BLaER1 (cell line): ENCODE measurements at regions not wholly inside any gene's neighbourhood (a gene's known extent, or its start where the extent isn't known, plus 50 kb on each side); places are given as distances from the start of the nearest gene placed in this dataset.

Experiments
- H3K27ac ChIP-seq: shearing (Covaris generic); formaldehyde crosslinking; 2 replicates; pipeline ENCODE4 v1.8.1; 2022
- H3K27me3 ChIP-seq: shearing (Covaris generic); formaldehyde crosslinking; 2 replicates; pipeline ENCODE4 v1.8.1; 2022
- H3K36me3 ChIP-seq: shearing (Covaris generic); formaldehyde crosslinking; 2 replicates; pipeline ENCODE4 v1.8.1; 2022
- H3K4me1 ChIP-seq: shearing (Covaris generic); formaldehyde crosslinking; 2 replicates; pipeline ENCODE4 v1.8.1; 2022
- H3K4me2 ChIP-seq: shearing (Covaris generic); formaldehyde crosslinking; 2 replicates; pipeline ENCODE4 v1.8.1; 2022
- H3K4me3 ChIP-seq: shearing (Covaris generic); formaldehyde crosslinking; 2 replicates; pipeline ENCODE4 v1.8.1; 2022
- H3K9ac ChIP-seq: shearing (Covaris generic); formaldehyde crosslinking; 2 replicates; pipeline ENCODE4 v1.8.1; 2022
- H3K9me3 ChIP-seq: shearing (Covaris generic); formaldehyde crosslinking; 2 replicates; pipeline ENCODE4 v1.8.1; 2022
- H4K20me1 ChIP-seq: shearing (Covaris generic); formaldehyde crosslinking; 2 replicates; pipeline ENCODE4 v1.8.1; 2022
- Cebpa-rat ChIP-seq: shearing (Covaris generic); IDR thresholded peaks from 2 replicates; pipeline ENCODE4 v1.8.1; 2022

DNA sequence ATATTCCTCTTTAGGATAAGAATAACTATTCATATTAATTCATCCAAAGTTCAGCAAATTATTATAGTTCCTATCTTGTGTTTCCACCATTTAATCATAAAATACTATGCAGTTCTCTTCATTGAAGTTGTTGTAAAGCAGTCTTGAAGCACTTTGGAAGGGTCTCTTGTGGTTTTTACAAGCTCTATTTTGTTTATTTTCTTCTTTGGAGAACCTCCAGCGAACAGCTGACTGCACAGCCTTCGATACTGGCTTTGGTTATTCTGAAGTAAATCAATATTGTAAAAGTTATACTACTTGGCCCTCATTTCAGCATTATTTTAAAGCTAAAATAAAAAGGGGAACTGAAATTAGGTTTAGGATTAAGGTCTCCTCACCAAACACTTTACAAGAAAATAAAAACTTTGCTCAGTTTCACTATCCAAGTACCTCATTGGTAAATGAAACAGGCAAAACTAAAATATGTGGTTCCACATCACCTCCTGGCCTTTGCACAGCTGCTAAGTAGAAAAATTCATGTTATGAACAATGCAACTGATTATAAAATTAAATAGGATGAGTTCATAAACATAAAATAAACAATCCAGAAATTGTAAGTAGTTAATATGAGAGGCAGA, 1629.2 kb upstream of the ADGRL3 start:
- H4K20me1 ChIP-seq = no peaks in the 10 kb centered on the region
- H3K4me2 ChIP-seq = no peak overlapping the region
- H3K9ac ChIP-seq = no peak overlapping the region
- no peak overlapping the region for H3K4me3 ChIP-seq
- H3K4me1 ChIP-seq = no peaks in the 10 kb centered on the region
- TF ChIP-seq Cebpa-rat = no peak
- H3K9me3 ChIP-seq = no peaks in the 10 kb centered on the region
- no peaks in the 10 kb centered on the region for H3K36me3 ChIP-seq
- no peak overlapping the region for H3K27ac ChIP-seq
- no peaks in the 10 kb centered on the region for H3K27me3 ChIP-seq

DNA sequence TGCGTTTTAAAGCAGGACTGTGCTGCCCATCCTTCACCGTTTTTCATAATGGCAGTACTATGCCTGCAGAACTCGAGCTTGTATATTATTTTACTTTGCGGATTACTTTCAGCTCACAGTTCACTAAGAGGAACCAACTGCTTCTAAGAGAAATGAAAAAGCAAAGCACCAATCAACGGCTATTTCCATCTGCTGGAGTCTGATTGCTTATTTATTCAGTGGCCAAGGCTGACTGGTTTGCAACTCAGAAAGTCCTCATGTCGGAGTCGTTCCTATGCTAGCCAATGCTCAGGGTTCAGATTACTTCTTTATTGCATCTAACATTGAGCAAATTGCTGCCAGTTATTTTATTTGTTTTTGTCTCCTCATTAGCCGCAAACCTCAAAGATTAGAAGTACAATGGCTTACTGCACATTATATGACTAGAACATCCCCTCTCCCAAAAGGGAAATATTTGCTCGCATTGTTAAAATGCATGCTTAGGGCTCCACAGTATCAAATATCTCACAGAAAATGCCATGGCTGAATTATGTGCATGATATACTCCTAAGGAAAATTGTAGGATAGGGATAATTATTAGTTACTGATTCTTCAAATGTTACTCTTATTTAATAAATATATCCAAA, 1628.2 kb upstream of the ADGRL3 start:
- Histone ChIP-seq H3K9me3 (no peaks in the 10 kb centered on the region), H3K27ac (no peak overlapping the region), H3K4me2 (no peak overlapping the region), H3K4me1 (no peaks in the 10 kb centered on the region), H3K4me3 (no peak overlapping the region), H3K9ac (no peak overlapping the region), H3K36me3 (no peaks in the 10 kb centered on the region), H4K20me1 (no peaks in the 10 kb centered on the region), H3K27me3 (no peaks in the 10 kb centered on the region)
- TF ChIP-seq Cebpa-rat = no peak

DNA sequence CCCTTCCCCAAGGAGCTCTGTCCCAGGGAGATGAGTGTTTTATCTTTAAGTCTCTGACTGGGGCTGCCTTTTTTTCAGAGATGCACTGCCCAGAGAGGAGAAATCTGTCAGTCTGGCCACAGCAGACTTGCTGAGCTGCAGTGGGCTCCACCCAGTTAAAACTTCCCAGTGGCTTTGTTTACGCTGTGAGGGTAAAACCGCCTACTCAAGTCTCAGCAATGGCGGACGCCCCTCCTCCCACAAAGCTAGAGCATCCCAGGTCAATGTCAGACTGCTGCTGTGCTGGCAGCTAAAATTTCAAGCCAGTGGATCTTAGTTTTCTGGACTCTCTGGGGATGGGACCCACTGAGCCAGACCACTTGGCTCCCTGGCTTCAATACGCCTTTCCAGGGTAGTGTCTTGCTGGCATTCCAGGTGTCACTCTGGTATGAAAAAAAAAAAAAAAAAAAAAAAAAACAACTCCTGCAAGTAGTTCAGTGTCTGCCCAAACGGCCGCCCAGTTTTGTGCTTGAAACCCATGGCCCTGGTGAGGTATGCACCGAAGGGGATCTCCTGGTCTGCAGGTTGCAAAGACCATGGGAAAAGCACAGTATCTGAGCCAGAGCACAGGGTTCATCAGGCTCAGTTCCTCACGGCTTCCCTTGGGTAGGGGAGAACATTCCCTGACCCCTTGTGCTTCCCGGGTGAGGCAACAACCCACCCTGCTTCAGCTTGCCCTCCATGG, 1616.1 kb upstream of the ADGRL3 start:
- Histone ChIP-seq H3K9ac (no peak overlapping the region), H3K27ac (no peak overlapping the region), H3K9me3 (no peaks in the 10 kb centered on the region), H3K36me3 (no peaks in the 10 kb centered on the region), H4K20me1 (no peaks in the 10 kb centered on the region), H3K4me1 (no peaks in the 10 kb centered on the region), H3K4me2 (no peak overlapping the region), H3K27me3 (no peaks in the 10 kb centered on the region), H3K4me3 (no peak overlapping the region)
- TF ChIP-seq Cebpa-rat = no peak

DNA sequence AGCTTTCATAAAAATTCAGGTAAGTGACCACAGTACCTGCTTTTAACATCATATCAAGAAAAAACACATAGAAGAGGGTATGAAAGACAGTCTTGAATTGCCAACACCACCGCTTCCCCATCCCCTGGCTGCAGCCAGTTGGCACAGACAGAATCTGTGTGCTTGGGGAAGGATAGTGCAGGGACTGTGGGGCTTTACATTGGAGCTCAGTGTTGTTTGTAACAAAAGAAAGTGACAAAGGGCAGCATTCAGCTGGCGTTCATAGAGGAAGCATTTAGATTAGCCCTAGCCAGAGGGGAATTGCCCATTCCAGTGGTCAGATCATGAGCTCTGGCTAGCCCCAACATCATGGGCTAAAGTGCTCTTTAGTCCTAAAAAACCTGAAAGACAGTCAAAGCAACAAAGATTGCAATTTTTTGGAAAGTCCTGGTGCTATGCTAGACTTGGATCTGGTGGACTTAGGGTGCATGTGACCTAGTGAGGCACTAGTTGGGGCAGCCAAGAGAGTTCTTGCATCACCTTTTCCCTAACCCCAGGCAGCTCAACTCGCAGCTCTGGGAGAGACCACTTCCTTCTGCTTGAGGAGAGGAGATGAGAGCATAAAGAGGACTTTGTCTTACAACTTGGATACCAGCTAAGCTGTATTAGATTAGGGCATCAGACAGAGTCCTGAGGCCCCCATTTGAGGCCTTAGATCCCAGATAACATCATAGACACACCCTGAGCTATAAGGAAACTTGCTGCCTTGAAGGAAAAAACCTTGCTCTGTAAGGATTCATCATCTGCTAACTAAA, 1602.4 kb upstream of the ADGRL3 start:
- H3K4me1 ChIP-seq = no peaks in the 10 kb centered on the region
- no peaks in the 10 kb centered on the region for H3K9me3 ChIP-seq
- no peak overlapping the region for H3K4me3 ChIP-seq
- H3K27me3 ChIP-seq = no peaks in the 10 kb centered on the region
- H3K27ac ChIP-seq = no peak overlapping the region
- no peak overlapping the region for H3K9ac ChIP-seq
- no peaks in the 10 kb centered on the region for H3K36me3 ChIP-seq
- no peaks in the 10 kb centered on the region for H4K20me1 ChIP-seq
- no peak overlapping the region for H3K4me2 ChIP-seq
- no peak for TF ChIP-seq Cebpa-rat

DNA sequence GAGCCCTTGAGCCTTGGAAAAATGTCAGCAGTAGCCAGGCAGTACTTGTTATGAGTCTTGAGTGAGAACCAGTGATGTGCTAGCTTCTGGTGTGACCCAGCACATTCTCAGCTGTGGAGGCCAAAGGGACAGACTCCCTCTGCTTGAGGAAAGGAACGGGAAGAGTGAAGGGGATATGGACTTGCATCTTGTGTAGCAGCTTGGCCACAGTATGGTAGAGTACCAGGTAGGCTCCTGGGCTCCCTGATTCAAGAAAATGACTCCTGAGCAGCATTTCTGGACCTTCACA, 1601.9 kb upstream of the ADGRL3 start:
- Histone ChIP-seq H3K4me2 (no peak overlapping the region), H3K4me1 (no peaks in the 10 kb centered on the region), H3K4me3 (no peak overlapping the region), H3K9me3 (no peaks in the 10 kb centered on the region), H3K36me3 (no peaks in the 10 kb centered on the region), H3K27ac (no peak overlapping the region), H4K20me1 (no peaks in the 10 kb centered on the region), H3K9ac (no peak overlapping the region), H3K27me3 (no peaks in the 10 kb centered on the region)
- no peak for TF ChIP-seq Cebpa-rat

DNA sequence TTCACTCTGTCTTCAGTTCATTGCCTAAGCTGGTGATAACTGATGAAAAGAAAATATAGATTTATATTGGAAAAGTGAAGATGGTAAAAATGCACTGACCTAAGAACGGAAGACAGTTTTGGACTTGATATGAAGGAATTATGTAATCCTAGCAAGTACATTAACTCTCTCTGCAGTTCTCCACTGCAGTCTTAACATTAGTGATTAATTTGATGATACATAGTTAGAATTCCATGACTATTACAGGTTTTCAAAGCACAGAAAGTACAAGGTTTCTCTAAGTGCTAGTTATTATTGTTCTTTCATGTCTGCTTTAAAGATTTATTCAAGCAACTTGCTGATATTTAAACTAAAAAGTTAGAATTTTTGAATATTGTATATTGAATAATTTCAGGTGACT, 1591.7 kb upstream of the ADGRL3 start:
- Histone ChIP-seq H3K27me3 (no peaks in the 10 kb centered on the region), H3K4me1 (no peaks in the 10 kb centered on the region), H4K20me1 (no peaks in the 10 kb centered on the region), H3K9ac (no peak overlapping the region), H3K4me3 (no peak overlapping the region), H3K4me2 (no peak overlapping the region), H3K9me3 (no peaks in the 10 kb centered on the region), H3K36me3 (no peaks in the 10 kb centered on the region), H3K27ac (no peak overlapping the region)
- no peak for TF ChIP-seq Cebpa-rat

DNA sequence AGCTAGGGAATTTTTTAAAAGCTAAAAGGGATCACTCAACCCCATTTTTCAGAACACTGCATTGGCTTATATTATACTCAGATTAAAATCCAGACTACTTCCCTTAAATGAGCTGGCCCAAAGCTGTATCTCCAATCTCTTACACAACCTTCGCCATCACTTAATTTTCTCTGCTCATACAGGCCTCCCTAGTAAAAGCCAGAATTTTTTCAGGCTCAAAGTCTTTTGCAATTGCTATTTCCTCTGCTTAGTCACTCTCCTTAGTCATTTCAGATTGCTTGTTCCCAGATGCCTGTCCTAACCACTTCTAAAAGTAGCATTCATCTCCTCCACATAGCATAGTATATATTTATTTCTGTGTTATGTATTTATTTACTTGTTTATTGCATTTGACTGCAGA, 1587.9 kb upstream of the ADGRL3 start:
- H3K9me3 ChIP-seq = no peaks in the 10 kb centered on the region
- no peak for TF ChIP-seq Cebpa-rat
- no peaks in the 10 kb centered on the region for H3K4me1 ChIP-seq
- no peaks in the 10 kb centered on the region for H3K36me3 ChIP-seq
- no peak overlapping the region for H3K4me2 ChIP-seq
- H3K27me3 ChIP-seq = no peaks in the 10 kb centered on the region
- no peak overlapping the region for H3K27ac ChIP-seq
- no peak overlapping the region for H3K9ac ChIP-seq
- H3K4me3 ChIP-seq = no peak overlapping the region
- H4K20me1 ChIP-seq = no peaks in the 10 kb centered on the region

DNA sequence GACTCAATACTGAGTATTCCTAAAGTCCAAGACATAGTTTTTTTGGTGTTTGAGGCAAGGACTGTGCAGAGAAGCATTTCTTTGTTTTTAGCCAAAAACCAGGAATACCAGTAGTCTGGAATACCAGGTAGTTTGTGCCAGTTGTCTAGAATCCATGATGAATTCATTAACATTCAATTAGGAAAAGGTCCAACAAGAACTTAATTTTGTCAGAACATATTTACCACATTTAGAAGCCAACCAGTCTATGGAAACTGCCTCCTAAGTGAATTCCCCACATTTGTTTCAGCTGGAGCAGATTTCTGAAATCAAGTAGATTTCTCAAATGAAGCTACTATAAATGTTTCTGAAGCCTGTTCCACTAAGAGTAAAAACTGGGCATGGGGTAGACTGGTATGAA, 1584.8 kb upstream of the ADGRL3 start:
- no peak overlapping the region for H3K27ac ChIP-seq
- no peaks in the 10 kb centered on the region for H3K9me3 ChIP-seq
- no peak overlapping the region for H3K9ac ChIP-seq
- no peaks in the 10 kb centered on the region for H4K20me1 ChIP-seq
- no peaks in the 10 kb centered on the region for H3K36me3 ChIP-seq
- no peaks in the 10 kb centered on the region for H3K27me3 ChIP-seq
- H3K4me2 ChIP-seq = no peak overlapping the region
- TF ChIP-seq Cebpa-rat = no peak
- H3K4me1 ChIP-seq = no peaks in the 10 kb centered on the region
- no peak overlapping the region for H3K4me3 ChIP-seq

DNA sequence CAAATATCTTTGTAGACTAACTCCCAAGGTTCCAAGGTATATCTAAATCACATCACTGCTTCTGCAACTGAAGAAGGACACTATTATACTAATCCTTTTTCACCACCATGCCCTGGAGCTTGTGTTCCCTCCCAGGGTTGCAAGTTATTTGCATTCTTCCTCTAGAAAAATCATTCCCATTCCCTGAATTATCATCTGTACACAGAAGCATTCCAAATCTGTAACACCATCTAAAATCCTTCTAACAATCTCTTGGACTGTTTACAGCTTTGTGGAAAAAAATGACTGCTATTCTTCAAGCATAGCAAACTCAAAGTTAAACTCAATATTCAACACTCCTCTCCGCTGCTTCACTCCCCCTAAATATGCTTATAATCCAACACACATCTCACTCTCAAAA, 1570.8 kb upstream of the ADGRL3 start:
- no peaks in the 10 kb centered on the region for H3K9me3 ChIP-seq
- no peaks in the 10 kb centered on the region for H4K20me1 ChIP-seq
- H3K27me3 ChIP-seq = no peaks in the 10 kb centered on the region
- H3K4me2 ChIP-seq = no peak overlapping the region
- no peak overlapping the region for H3K27ac ChIP-seq
- TF ChIP-seq Cebpa-rat = no peak
- no peak overlapping the region for H3K9ac ChIP-seq
- H3K4me3 ChIP-seq = no peak overlapping the region
- H3K36me3 ChIP-seq = no peaks in the 10 kb centered on the region
- no peaks in the 10 kb centered on the region for H3K4me1 ChIP-seq

DNA sequence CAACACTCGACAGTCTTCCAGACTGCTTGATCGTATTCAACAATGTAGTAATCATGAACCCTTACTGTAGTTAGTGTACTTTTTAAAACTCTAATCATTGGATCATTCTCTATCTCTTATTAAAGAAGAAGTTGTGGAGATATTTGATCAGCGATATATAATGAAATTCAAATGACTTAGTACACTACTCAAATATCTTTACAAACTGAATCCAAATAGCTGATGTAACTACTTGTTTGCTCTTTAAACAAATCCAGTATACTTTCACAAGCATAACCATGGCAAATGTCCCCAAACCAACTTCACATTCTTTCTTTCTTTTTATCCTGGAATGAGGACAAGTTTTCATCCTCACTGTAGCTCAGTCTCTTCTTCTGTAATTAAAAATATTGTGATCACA, 1569.9 kb upstream of the ADGRL3 start:
- H3K4me3 ChIP-seq = no peak overlapping the region
- H3K4me1 ChIP-seq = no peaks in the 10 kb centered on the region
- H3K36me3 ChIP-seq = no peaks in the 10 kb centered on the region
- H3K9ac ChIP-seq = no peak overlapping the region
- no peak overlapping the region for H3K4me2 ChIP-seq
- no peaks in the 10 kb centered on the region for H3K27me3 ChIP-seq
- no peak overlapping the region for H3K27ac ChIP-seq
- no peak for TF ChIP-seq Cebpa-rat
- H4K20me1 ChIP-seq = no peaks in the 10 kb centered on the region
- no peaks in the 10 kb centered on the region for H3K9me3 ChIP-seq
